Mucosa of rectum (tissue), 2 donors: ENCODE measurements at regions not wholly inside any gene's neighbourhood (a gene's known extent, or its start where the extent isn't known, plus 50 kb on each side); places are given as distances from the start of the nearest gene placed in this dataset.
A peak's percentile ranks its signal among the peaks of the same experiment; 100 is the strongest.

Source experiments
- H3K27ac ChIP-seq, 2 donors: one replicate each; pipeline ENCODE4 v1.7.0; 2013; ENCODE audit warnings: inconsistent platforms in 2 of 2, low read depth in 2 of 2, low read length in 2 of 2
- H3K27me3 ChIP-seq, 2 donors: one replicate each; pipeline ENCODE4 v1.7.0; 2013; ENCODE audit warnings: low read length in 2 of 2; ENCODE audit not compliant: control insufficient read depth in 2 of 2, insufficient read depth in 2 of 2
- H3K36me3 ChIP-seq, 2 donors: one replicate each; pipeline ENCODE4 v1.7.0; 2013; ENCODE audit warnings: low read length in 2 of 2; ENCODE audit not compliant: control insufficient read depth in 2 of 2, insufficient read depth in 2 of 2
- H3K4me1 ChIP-seq, 2 donors: one replicate each; pipeline ENCODE4 v1.7.0; 2013; ENCODE audit warnings: low read length in 2 of 2, mild to moderate bottlenecking in 1 of 2; ENCODE audit not compliant: control insufficient read depth in 2 of 2, insufficient read depth in 2 of 2
- H3K4me3 ChIP-seq, 2 donors: one replicate each; pipeline ENCODE4 v1.7.0; 2013; ENCODE audit warnings: low read length in 2 of 2
- H3K9ac ChIP-seq, 2 donors: one replicate each; pipeline ENCODE4 v1.7.0; 2013; ENCODE audit warnings: low read length in 2 of 2, low read depth in 1 of 2, mild to moderate bottlenecking in 1 of 2
- H3K9me3 ChIP-seq, 2 donors: one replicate each; pipeline ENCODE4 v1.7.0; 2013; ENCODE audit warnings: low read length in 2 of 2; ENCODE audit not compliant: control insufficient read depth in 2 of 2
- donor health status: healthy.
- donor health status: Normal muscosa, but diverticular disease.

DNA sequence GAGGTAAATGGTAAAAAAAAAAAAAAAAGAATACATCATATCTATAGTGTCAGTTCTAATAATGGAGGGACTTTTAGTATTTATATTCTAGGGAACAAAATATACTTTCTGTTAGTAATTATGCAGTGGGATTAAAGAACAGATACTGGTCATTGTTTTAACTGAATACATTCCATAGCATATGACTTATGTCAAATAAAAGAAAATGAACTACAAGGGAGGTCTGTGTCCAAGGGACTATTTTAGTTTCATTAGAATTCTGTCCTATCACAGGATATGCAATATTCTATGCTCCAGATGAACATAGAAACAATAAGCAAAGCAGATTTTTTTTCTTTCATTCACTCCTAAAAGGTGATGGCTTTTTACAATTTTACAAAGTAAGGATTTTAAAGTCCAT is 154.2 kb upstream of the ZEB2 start:
- H3K4me3 ChIP-seq: no peak overlapping the region
- no peaks in the 10 kb centered on the region for H3K36me3 ChIP-seq
- H3K9me3 ChIP-seq: no peaks in the 10 kb centered on the region
- no peak overlapping the region for H3K9ac ChIP-seq
- no peak overlapping the region for H3K27ac ChIP-seq
- H3K27me3 ChIP-seq: no peaks in the 10 kb centered on the region
- no peaks in the 10 kb centered on the region for H3K4me1 ChIP-seq

DNA sequence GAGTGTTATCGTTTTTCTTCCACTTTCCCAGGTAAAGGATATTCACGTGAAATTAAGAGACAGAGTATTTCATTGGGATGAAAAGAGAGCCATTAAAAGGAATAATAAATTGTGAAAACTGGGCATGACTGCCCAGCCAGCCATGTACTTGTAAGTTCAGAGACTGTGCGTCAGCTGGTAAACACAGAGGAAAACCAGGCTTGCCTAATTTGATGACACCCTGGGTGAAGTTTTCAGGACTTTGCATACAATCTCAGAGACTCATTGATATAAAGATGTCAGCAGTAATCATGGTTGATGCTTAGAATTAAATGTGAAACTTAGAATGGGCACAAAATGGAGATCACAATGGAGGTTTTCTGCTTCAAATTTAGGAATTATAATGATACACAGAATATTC is 153.5 kb upstream of the ZEB2 start:
- Histone ChIP-seq H3K4me1 (no peaks in the 10 kb centered on the region), H3K27ac (no peak overlapping the region), H3K9ac (no peak overlapping the region), H3K36me3 (no peaks in the 10 kb centered on the region), H3K4me3 (no peak overlapping the region), H3K9me3 (no peaks in the 10 kb centered on the region), H3K27me3 (no peaks in the 10 kb centered on the region)

DNA sequence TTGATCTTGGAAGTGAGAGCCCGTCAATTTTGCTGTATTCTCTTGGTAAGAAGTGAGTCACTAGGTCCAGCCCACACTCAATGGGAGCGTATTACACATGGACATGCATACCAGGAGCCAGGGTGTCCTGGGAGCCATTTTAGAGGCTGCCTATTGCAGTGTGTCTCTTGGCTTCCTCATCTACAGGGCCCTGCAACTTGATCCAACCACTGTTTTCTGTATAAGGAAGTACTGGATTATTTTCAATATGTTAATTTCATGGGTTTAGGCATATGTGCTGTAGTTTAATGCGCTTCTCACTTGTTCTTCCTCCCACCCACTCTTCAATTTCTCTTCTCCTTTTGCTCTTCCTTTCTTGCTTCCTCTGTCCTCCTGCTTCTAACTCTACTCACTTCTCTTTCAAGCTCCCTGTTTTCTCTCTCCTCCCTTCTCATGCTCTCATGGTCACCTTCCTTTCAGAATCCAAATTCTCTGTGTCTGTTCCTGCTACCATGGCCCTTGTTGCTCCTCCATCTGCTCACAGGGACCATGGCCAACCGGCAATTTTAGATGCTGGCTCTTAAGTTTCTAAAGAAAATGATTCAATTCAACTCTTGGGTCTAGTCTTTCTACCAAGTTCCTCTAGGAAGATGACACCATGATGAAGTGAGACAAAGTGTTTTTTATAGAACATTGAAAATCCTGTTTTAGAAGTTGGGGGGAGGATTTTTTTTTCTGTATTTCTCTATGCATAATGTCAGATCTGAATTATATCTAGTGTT is 152.0 kb upstream of the ZEB2 start:
- no peak overlapping the region for H3K4me3 ChIP-seq
- H3K36me3 ChIP-seq: no peaks in the 10 kb centered on the region
- no peak overlapping the region for H3K9ac ChIP-seq
- H3K9me3 ChIP-seq: no peaks in the 10 kb centered on the region
- no peaks in the 10 kb centered on the region for H3K27me3 ChIP-seq
- peak overlapping the region; percentile 2 to 3 for H3K27ac ChIP-seq
- no peaks in the 10 kb centered on the region for H3K4me1 ChIP-seq

DNA sequence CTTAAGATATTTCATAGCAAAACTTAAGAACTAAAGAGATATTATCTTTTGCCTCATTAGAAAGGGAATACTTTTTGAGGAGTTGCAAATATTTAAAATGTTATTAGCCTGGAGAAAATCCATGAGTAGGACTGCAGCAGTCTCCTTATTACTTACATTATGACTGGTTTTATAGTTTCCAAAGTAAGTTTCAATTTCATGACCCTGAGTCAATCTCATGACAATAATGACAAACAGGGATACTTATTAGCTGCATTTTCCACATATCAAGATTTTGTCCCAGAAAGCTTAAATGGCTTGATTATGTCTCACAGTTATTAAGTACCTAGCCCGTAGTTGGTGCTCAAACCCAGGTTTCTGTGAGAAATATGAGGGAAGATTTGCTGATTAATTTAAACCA is 150.8 kb upstream of the ZEB2 start:
- no peaks in the 10 kb centered on the region for H3K27me3 ChIP-seq
- no peak overlapping the region for H3K27ac ChIP-seq
- no peaks in the 10 kb centered on the region for H3K36me3 ChIP-seq
- H3K9ac ChIP-seq: no peak overlapping the region
- H3K4me3 ChIP-seq: no peak overlapping the region
- no peaks in the 10 kb centered on the region for H3K9me3 ChIP-seq
- H3K4me1 ChIP-seq: no peaks in the 10 kb centered on the region

DNA sequence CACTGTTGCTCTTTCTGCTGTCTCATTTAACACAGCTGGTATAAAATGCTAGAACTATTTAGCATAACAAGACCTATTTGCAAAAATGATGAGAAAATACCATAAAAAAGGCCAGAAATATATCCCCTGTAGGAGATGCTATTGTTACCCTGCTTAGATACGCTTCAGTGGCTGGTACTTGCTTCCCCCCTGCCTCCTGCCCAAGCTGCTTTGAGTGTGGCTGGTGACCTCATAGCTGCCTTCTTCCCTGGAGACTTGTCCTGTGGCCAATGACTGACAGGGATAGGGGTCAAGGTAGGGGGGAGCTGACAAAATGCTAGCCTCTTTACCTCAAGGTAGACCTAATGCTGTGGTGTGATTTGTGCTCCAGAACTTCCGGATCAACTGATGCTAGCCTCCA is 150.2 kb upstream of the ZEB2 start:
- Histone ChIP-seq H3K4me1 (no peaks in the 10 kb centered on the region), H3K4me3 (no peak overlapping the region), H3K27ac (no peak overlapping the region), H3K36me3 (no peaks in the 10 kb centered on the region), H3K27me3 (no peaks in the 10 kb centered on the region), H3K9ac (no peak overlapping the region), H3K9me3 (no peaks in the 10 kb centered on the region)

DNA sequence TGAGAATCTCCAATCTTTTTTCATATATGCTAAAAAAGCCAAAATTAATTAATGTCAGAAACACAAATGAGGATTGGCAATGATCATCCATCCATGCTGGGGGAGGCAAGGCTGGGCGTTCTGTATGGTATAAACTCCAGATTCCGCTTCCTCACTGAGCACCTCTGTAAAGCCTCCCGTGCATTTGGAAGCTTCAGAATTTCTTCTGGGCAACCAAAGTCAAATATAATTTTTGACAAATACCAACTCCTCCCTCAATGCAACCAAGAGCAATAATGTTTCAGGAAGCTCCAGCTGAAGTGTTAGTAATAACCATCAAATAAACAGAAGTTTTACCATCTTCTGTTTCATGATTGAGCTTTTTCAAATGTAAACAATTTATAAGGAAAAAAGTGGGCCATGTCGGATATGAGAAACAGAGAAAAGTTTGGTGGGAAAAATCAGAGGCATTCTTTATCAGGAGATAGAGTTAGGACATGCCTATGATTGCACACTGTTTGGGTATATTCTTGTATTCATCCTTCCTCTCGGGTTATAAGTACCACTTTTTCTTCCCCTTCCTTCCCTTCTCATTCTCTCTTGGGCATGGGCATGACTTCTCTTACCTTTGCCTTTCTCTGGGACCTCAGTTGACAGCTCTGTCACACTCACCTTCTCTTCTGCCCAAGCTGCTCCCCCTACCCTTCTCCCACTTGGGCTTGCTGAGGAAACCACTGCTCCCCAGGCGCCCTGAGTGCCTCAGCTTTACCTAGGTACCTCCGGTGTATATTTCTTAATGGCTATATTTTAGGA is 149.5 kb upstream of the ZEB2 start:
- no peak overlapping the region for H3K27ac ChIP-seq
- no peak overlapping the region for H3K4me3 ChIP-seq
- H3K9me3 ChIP-seq: no peaks in the 10 kb centered on the region
- no peaks in the 10 kb centered on the region for H3K27me3 ChIP-seq
- no peaks in the 10 kb centered on the region for H3K4me1 ChIP-seq
- no peak overlapping the region for H3K9ac ChIP-seq
- H3K36me3 ChIP-seq: no peaks in the 10 kb centered on the region

DNA sequence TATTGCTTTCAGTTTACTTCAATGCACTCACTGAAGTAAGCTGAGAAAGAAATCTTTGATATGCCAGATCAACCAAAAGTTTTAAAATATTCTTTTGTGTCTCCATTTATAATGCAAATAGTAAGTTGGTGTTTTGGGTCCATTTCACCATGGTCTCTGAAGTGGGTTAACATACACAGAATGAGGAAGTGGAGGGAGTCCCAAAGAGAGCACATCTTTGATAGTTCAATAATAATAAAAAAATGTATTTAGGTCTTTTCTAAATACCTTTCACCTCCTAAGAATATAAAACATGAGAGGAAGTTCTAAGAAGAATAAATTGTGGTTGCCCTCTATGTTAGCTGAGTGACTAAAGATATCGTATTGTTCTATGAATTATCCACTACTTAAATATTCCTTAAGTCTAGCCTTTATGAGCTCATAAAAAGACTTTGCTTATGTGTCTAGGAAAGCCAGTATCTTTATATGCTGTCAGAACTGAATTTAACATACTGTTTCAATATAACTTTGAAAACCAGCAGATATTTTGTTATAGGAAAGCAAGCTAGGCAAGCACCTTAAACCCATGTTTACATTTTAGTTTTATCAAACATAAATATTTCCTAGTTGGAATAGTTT is 148.7 kb upstream of the ZEB2 start:
- Histone ChIP-seq H3K27ac (no peak overlapping the region), H3K9ac (no peak overlapping the region), H3K4me3 (no peak overlapping the region), H3K4me1 (no peaks in the 10 kb centered on the region), H3K9me3 (no peaks in the 10 kb centered on the region), H3K36me3 (no peaks in the 10 kb centered on the region), H3K27me3 (no peaks in the 10 kb centered on the region)

DNA sequence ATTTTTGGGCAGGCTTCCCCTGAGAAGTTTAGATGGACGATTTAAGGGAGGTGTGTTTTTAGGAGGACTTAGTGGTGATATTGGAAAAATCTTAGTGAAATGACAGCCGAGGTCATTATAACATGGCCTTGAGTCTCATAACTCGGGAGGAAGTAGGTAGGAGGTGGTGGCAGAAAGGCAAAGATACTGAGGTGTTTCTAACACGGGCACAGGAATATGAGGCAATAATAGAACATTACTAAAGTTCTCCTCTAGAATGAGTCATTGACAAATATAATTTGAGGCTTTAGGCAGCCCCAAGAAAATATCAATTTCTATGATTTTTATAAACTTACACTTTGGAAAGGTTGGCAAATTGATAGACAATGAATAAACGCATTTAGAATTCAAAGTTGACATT is 146.1 kb upstream of the ZEB2 start:
- Histone ChIP-seq H3K27ac (no peak overlapping the region), H3K4me3 (no peak overlapping the region), H3K36me3 (no peaks in the 10 kb centered on the region), H3K9ac (no peak overlapping the region), H3K9me3 (no peaks in the 10 kb centered on the region), H3K4me1 (no peaks in the 10 kb centered on the region), H3K27me3 (no peaks in the 10 kb centered on the region)

DNA sequence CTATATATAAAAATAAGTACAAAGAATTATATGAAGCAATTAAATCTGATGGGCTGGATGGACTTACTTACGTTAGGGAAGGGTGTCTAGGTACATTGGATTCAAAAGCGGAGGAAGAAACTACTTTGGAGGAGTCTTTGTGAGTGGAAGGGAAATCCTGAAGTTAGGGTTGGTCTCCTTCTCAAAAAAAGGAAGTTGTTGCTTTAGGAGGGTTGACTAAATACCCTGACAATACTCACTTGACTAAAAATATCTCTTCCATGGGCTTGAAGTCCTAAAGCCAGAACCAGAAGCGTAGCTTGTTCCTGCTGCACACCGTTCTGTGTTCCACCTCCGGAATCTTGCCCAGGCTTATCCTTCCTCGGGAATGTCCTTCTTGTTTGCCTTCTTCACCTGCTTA is 143.3 kb upstream of the ZEB2 start:
- Histone ChIP-seq H3K4me1 (no peaks in the 10 kb centered on the region), H3K4me3 (no peak overlapping the region), H3K9ac (no peak overlapping the region), H3K9me3 (no peaks in the 10 kb centered on the region), H3K36me3 (no peaks in the 10 kb centered on the region), H3K27ac (peak overlapping the region; percentile 11 to 13), H3K27me3 (no peaks in the 10 kb centered on the region)
